ENCODE measurements at regions not wholly inside any gene's neighbourhood (a gene's known extent, or its start where the extent isn't known, plus 50 kb on each side); places are given as distances from the start of the nearest gene placed in this dataset.

DNA sequence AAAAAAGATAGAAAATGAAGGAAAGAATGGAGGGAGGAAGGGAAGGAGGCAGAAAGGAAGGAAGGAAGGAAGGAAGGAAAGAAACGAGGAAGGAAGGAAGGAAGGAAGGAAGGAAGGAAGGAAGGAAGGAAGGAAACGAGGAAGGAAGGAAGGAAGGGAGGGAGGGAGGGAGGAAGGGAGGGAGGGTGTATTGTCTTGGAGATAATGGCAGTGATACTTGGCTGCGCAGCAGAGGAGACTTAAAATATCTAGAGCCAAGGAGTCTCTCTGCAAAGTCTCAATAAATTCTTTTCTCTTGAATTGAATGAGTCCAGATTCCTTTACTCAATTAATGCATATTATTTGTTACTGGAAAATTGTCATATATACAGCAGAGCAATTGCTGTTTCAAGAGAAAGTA is 1059.7 kb downstream of the ZPLD1 start:
- ChIA-PET CTCF (no interaction called here), POLR2A (no interaction called here)
- no peak for TF ChIP-seq CTCF (IDR thresholded peaks at IDR 0.05; ENCODE audit: control extremely low read depth, extremely low read depth, low read depth, missing control alignments)
- no peak for DNase-seq (ENCODE audit: extremely low spot score)

DNA sequence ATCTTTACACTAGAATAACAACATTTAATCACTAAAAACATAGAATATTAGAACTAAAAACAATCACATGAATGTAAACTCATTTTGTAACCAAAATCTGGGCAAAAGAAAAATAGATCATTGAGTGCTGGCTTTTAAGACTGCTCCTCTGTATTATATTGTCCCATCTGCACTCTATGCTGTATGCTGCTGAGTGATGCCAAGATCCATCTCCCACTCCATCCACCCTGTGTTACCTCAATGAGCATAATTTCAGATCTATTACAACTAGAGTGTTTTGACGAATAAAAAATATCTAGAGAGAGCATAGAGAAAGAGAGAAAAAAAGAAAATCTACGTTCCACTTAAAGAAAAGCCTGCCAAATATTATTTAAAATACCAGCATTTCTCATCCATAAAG is 1060.4 kb downstream of the ZPLD1 start:
- TF ChIP-seq CTCF (IDR thresholded peaks at IDR 0.05; ENCODE audit: control extremely low read depth, extremely low read depth, low read depth, missing control alignments): no peak
- ChIA-PET CTCF (no interaction called here), POLR2A (no interaction called here)
- DNase-seq (ENCODE audit: extremely low spot score): no peak

DNA sequence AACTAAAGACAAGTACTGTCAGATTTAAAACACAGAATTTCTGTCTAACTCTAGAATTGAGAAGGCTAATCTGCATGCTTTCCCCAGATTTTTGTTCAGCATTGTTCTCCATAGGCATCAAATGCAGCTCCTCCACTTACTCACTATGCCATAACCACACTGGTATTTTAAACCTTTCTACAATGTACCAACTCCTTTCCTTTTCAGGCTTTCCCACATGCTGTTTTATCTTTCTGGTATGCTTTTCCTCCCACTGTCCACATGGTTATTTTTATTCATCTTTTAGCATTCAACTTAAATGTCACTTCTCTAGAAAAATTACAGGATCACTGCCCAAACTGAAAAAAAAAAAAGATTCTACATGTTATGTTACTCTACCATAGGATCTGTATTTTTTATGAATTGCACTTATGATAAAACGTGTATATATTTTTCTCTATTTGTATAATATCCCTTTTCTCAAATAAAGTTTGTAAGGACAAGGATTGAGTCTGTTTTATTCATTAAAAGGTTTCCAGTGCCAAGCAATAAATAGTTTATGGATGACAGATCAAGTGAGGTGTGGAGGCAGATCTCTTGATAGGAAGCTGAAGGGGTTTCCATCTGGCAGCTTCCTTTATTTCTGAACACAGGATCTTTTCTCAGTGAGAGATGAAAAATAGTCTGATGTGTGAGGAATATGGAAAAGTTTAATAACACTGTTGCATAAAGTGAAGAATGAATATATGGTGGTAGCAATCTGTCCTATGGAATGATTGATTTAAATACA is 1064.5 kb downstream of the ZPLD1 start:
- ChIA-PET CTCF (no interaction called here), POLR2A (no interaction called here)
- TF ChIP-seq CTCF (IDR thresholded peaks at IDR 0.05; ENCODE audit: control extremely low read depth, extremely low read depth, low read depth, missing control alignments): no peak
- no peak for DNase-seq (ENCODE audit: extremely low spot score)

GRCh38 chr3:103499967-103500366 is 1065.2 kb downstream of the ZPLD1 start:
- no peak for DNase-seq (ENCODE audit: extremely low spot score)
- ChIA-PET POLR2A (no interaction called here), CTCF (no interaction called here)
- no peak for TF ChIP-seq CTCF (IDR thresholded peaks at IDR 0.05; ENCODE audit: control extremely low read depth, extremely low read depth, low read depth, missing control alignments)

GRCh38 chr3:103510760-103511159 is 1075.9 kb downstream of the ZPLD1 start:
- ChIA-PET CTCF (no interaction called here), POLR2A (no interaction called here)
- TF ChIP-seq CTCF (IDR thresholded peaks at IDR 0.05; ENCODE audit: control extremely low read depth, extremely low read depth, low read depth, missing control alignments): no peak
- DNase-seq (ENCODE audit: extremely low spot score): no peak

- TF ChIP-seq CTCF (IDR thresholded peaks at IDR 0.05; ENCODE audit: control extremely low read depth, extremely low read depth, low read depth, missing control alignments): no peak
- POLR2A ChIA-PET: no interaction called here
- no peak for DNase-seq (ENCODE audit: extremely low spot score)
- CTCF ChIA-PET: no interaction called here
These were observed 1077.1 kb downstream of the ZPLD1 start for GRCh38 chr3:103511891-103512290.

Measured in GM10248 (cell line).